CD4-positive, alpha-beta memory T cell (primary cell): ENCODE measurements at regions not wholly inside any gene's neighbourhood (a gene's known extent, or its start where the extent isn't known, plus 50 kb on each side); places are given as distances from the start of the nearest gene placed in this dataset.
"Not testable (repeated sequence)": the region's sequence is repeated elsewhere in the genome, so short reads cannot be mapped to it uniquely, and the experiment has no call there.

Experiments
- CTCF ChIA-PET: fragments of 350-600 bp; sonication (Branson Sonifier 250); formaldehyde crosslinking; loops from one replicate; lab custom pipeline; 2021; ENCODE audit warnings: inconsistent platforms; ENCODE audit not compliant: partially characterized antibody; lab: Charles Lee
- POLR2A ChIA-PET: fragments of 350-600 bp; sonication (Branson Sonifier 250); formaldehyde crosslinking; loops from one replicate; lab custom pipeline; 2021; ENCODE audit not compliant: partially characterized antibody; lab: Charles Lee
- DNase-seq, 5 donors: peaks; one replicate each; pipeline versions ENCODE4 v3.0.0 to v3.0.0-alpha.2; 2020 to 2022; ENCODE audit warnings: mixed read lengths in 1 of 5
- H3K27ac ChIP-seq: one replicate; pipeline ENCODE4 v1.7.0; 2013; ENCODE audit warnings: low read depth, low read length
- H3K27me3 ChIP-seq: 2 replicates; pipeline ENCODE4 v1.7.0; 2013; ENCODE audit warnings: mild to moderate bottlenecking, low read length, moderate library complexity; ENCODE audit not compliant: insufficient read depth
- H3K36me3 ChIP-seq: 2 replicates; pipeline ENCODE4 v1.7.0; 2013; ENCODE audit warnings: mild to moderate bottlenecking, low read length, moderate library complexity; ENCODE audit not compliant: insufficient read depth
- H3K4me1 ChIP-seq: 2 replicates; pipeline ENCODE4 v1.7.0; 2013; ENCODE audit warnings: mild to moderate bottlenecking, low read length, moderate library complexity; ENCODE audit not compliant: insufficient read depth
- H3K4me3 ChIP-seq, 2 donors: one replicate each; pipeline ENCODE4 v1.7.0; 2013; ENCODE audit warnings: low read length in 2 of 2, mild to moderate bottlenecking in 1 of 2
- H3K9me3 ChIP-seq, 2 donors: one replicate each; pipeline ENCODE4 v1.7.0; 2013; ENCODE audit warnings: low read length in 2 of 2, control low read depth in 1 of 2; ENCODE audit not compliant: control insufficient read depth in 1 of 2
- H3K27ac Mint-ChIP-seq, 7 donors: one replicate each; pipeline ENCODE4 v1.8.0; 2020 to 2021; ENCODE audit warnings: mixed read lengths in 7 of 7, mild to moderate bottlenecking in 6 of 7, inconsistent platforms in 3 of 7, moderate library complexity in 3 of 7
- H3K27me3 Mint-ChIP-seq, 2 donors: one replicate each; pipeline ENCODE4 v1.8.0; 2020 to 2021; ENCODE audit warnings: mixed read lengths in 2 of 2
- H3K36me3 Mint-ChIP-seq, 2 donors: one replicate each; pipeline ENCODE4 v1.8.0; 2020 to 2021; ENCODE audit warnings: mixed read lengths in 2 of 2, inconsistent platforms in 1 of 2, mild to moderate bottlenecking in 1 of 2
- H3K4me1 Mint-ChIP-seq, 4 donors: one replicate each; pipeline ENCODE4 v1.8.0; 2020 to 2021; ENCODE audit warnings: mixed read lengths in 4 of 4, mild to moderate bottlenecking in 1 of 4
- H3K4me3 Mint-ChIP-seq, 8 donors: one replicate each; pipeline ENCODE4 v1.8.0; 2020 to 2021; ENCODE audit warnings: mixed read lengths in 8 of 8, mild to moderate bottlenecking in 7 of 8, moderate library complexity in 6 of 8, inconsistent platforms in 3 of 8
- H3K9me3 Mint-ChIP-seq, 8 donors: one replicate each; pipeline ENCODE4 v1.8.0; 2020 to 2021; ENCODE audit warnings: mixed read lengths in 8 of 8, mild to moderate bottlenecking in 5 of 8, inconsistent platforms in 3 of 8, moderate library complexity in 1 of 8
- intact Hi-C: fragments of 100-400 bp; cut with micrococcal nuclease; formaldehyde crosslinking; loops from one replicate; pipeline ENCODE4 v1.15.1; 2023

DNA sequence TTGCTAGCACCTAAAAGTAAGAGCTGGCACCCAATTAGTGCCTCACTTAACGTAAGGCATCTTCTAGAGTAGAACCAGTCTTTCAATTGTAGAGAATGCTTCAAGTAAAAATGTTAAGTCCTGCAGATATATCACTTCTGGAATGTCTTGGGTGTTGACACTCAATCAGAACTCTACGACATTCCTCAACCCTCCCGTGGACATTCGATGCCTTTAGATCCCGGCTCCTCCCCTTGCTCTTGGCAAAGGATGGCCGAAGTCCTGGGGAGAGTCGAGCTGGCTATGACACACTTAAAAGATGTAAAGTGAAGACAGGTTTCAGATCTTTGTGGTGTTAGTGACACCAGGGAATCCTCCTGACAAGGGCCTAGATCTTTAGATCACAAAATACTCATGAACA is 87.5 kb upstream of the ERCC6L2 start:
- Histone ChIP-seq H3K9me3 (no peaks in the 10 kb centered on the region), H3K4me1 (no peaks in the 10 kb centered on the region), H3K36me3 (no peaks in the 10 kb centered on the region), H3K4me3 (no peak overlapping the region), H3K27me3 (no peaks in the 10 kb centered on the region), H3K27ac (no peak overlapping the region)
- ChIA-PET CTCF (no interaction called here), POLR2A (no interaction called here)
- H3K36me3 Mint-ChIP-seq = no peaks in the 10 kb centered on the region
- no peak overlapping the region for H3K27ac Mint-ChIP-seq
- no peaks in the 10 kb centered on the region for H3K9me3 Mint-ChIP-seq
- DNase-seq = no peak
- H3K27me3 Mint-ChIP-seq = peaks cover 3 to 7% of the 10 kb centered on the region in 2 donors
- no peaks in the 10 kb centered on the region for H3K4me1 Mint-ChIP-seq
- intact Hi-C loops = no loop called here
- H3K4me3 Mint-ChIP-seq = no peak overlapping the region

DNA sequence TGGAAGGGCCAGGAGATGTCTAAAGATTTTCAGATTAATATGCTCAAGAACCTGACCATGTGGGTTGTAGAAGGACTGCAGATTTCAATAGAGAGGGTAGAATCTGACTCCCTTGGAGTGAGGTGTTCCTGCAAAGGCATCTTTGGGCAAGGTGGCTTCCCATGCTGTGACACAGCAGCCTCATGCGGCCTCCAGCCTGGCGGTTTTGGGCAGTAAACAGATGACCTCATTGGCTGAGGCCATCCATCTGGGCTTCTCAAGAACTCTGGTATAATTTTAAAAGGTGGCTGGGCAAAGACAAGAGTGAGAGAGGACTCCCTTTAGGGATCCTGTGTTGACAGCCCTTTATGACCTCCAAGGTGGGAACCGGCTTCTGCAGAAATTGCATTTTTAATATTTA is 90.3 kb upstream of the ERCC6L2 start:
- CTCF ChIA-PET = no interaction called here
- H3K27me3 ChIP-seq = no peaks in the 10 kb centered on the region
- no peak for DNase-seq
- no peaks in the 10 kb centered on the region for H3K4me1 ChIP-seq
- no peak overlapping the region for H3K27ac Mint-ChIP-seq
- no peaks in the 10 kb centered on the region for H3K4me1 Mint-ChIP-seq
- no peaks in the 10 kb centered on the region for H3K9me3 Mint-ChIP-seq
- no peaks in the 10 kb centered on the region for H3K36me3 Mint-ChIP-seq
- H3K9me3 ChIP-seq = no peaks in the 10 kb centered on the region
- intact Hi-C loops = no loop called here
- H3K27ac ChIP-seq = no peak overlapping the region
- POLR2A ChIA-PET = no interaction called here
- no peaks in the 10 kb centered on the region for H3K36me3 ChIP-seq
- no peak overlapping the region for H3K4me3 ChIP-seq
- peaks cover 1 to 2% of the 10 kb centered on the region in 2 donors for H3K27me3 Mint-ChIP-seq
- H3K4me3 Mint-ChIP-seq = no peak overlapping the region

DNA sequence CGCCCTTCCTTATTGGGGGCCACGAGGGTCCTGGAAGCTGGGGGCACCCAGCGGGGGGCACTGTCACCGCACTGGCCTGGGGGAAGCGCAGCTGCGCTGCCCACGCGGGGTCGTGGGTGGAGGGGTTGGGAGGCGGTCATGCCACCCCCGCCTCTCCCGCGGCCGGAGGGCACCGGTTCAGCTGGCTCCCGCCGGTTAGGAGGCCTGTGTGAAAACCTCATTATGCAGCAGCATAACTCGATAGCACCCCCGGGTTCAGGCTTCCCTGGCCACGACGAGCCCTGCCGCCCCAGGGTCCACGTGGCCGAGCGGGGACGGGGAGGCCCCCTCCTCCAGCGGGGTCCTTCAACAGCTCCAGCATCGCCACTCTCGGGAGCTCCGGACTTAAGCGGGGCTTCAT is 91.2 kb upstream of the ERCC6L2 start:
- Mint-ChIP-seq H3K27me3 (peaks cover 1% of the 10 kb centered on the region in 2 donors), H3K36me3 (no peaks in the 10 kb centered on the region), H3K9me3 (no peaks in the 10 kb centered on the region), H3K4me3 (no peak overlapping the region), H3K27ac (no peak overlapping the region), H3K4me1 (no peaks in the 10 kb centered on the region)
- ChIA-PET POLR2A (no interaction called here), CTCF (no interaction called here)
- Histone ChIP-seq H3K9me3 (no peaks in the 10 kb centered on the region), H3K4me1 (no peaks in the 10 kb centered on the region), H3K27ac (no peak overlapping the region), H3K4me3 (no peak overlapping the region), H3K36me3 (no peaks in the 10 kb centered on the region), H3K27me3 (no peaks in the 10 kb centered on the region)
- intact Hi-C loops = no loop called here
- no peak for DNase-seq

DNA sequence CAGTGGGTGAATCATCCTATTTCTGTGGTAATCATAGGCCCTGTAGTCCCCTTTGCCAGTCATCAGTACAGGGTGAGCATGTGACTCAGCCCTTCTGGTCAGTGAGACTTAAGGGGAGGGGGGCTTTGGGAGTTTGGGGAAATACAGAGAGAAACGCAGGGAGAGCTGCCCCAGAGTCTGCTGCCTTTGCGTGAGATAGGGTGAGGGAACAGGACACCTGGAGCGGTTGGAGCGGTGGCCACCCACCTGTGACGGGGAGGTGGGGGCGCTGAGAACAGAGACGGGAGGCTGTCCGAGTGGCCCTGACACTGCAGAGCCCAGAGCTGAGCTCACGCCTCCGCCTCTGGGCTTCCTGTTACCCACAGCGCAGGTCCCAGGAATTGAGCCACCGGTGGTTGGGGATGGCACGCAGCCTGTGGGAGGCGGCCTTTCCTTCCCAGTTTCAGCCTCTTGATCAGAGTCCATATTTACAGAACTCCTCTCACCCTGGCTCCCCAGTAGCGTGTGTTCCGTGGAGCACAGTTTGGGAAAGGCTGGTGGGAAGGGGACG is 92.0 kb upstream of the ERCC6L2 start:
- no peak overlapping the region for H3K4me3 ChIP-seq
- no peak overlapping the region for H3K4me3 Mint-ChIP-seq
- no peaks in the 10 kb centered on the region for H3K27me3 ChIP-seq
- H3K4me1 ChIP-seq = no peaks in the 10 kb centered on the region
- CTCF ChIA-PET = no interaction called here
- intact Hi-C loops = no loop called here
- no peaks in the 10 kb centered on the region for H3K9me3 Mint-ChIP-seq
- no peaks in the 10 kb centered on the region for H3K4me1 Mint-ChIP-seq
- DNase-seq = no peak
- peaks cover 0 to 1% of the 10 kb centered on the region in 2 donors for H3K27me3 Mint-ChIP-seq
- no peaks in the 10 kb centered on the region for H3K36me3 Mint-ChIP-seq
- H3K9me3 ChIP-seq = no peaks in the 10 kb centered on the region
- no peak overlapping the region for H3K27ac ChIP-seq
- H3K36me3 ChIP-seq = no peaks in the 10 kb centered on the region
- POLR2A ChIA-PET = no interaction called here
- H3K27ac Mint-ChIP-seq = no peak overlapping the region

DNA sequence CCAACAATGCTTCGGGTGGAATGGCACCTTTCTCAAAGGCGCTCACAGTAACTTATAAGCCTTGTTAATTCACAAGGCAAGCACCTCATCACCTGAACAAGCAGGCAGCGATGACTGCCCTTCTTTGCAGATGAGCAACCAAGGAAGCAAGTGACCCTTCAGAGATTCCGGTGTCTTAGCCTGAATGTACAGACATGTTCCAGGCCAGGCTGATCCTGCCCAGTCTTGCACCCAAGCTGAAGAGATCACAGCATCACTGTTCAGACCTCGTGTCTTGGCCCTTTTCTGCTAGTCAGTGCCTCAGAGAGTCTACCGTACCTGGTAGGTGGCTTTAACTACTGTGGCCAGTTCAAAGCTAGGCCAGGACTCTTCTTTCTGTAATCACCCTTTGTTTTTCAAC is 94.7 kb upstream of the ERCC6L2 start:
- H3K36me3 ChIP-seq = no peaks in the 10 kb centered on the region
- no peaks in the 10 kb centered on the region for H3K4me1 Mint-ChIP-seq
- no peak for DNase-seq
- no peak overlapping the region for H3K27ac Mint-ChIP-seq
- H3K4me1 ChIP-seq = no peaks in the 10 kb centered on the region
- peaks cover 0 to 3% (median 0%) of the 10 kb centered on the region in 8 donors for H3K9me3 Mint-ChIP-seq
- ChIA-PET POLR2A (no interaction called here), CTCF (no interaction called here)
- no peaks in the 10 kb centered on the region for H3K9me3 ChIP-seq
- no peaks in the 10 kb centered on the region for H3K27me3 Mint-ChIP-seq
- H3K27me3 ChIP-seq = no peaks in the 10 kb centered on the region
- no peaks in the 10 kb centered on the region for H3K36me3 Mint-ChIP-seq
- H3K4me3 Mint-ChIP-seq = no peak overlapping the region
- no peak overlapping the region for H3K27ac ChIP-seq
- intact Hi-C loops = no loop called here
- H3K4me3 ChIP-seq = no peak overlapping the region

DNA sequence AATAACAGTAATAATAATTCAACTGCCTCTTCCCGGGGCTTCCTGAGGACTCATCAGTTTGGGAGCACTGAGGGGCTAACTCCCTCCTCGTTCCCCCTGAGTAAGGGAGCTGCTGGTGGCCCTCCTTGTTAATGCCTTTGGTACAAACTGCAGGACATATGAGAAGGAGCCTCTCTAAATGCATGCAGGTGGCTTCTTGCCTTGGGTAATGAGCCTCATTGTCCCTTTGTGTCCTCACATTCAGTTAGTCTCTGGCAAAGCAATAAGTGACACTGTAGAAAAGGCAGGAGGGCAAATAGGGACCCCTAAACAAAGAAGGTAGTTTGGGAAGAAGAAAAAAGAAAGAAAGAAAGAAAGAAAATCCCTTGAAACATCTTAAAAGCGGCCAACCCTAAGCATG is 95.4 kb upstream of the ERCC6L2 start:
- Histone ChIP-seq H3K27me3 (no peaks in the 10 kb centered on the region), H3K27ac (no peak overlapping the region), H3K4me1 (no peaks in the 10 kb centered on the region), H3K9me3 (no peaks in the 10 kb centered on the region), H3K4me3 (no peak overlapping the region), H3K36me3 (no peaks in the 10 kb centered on the region)
- Mint-ChIP-seq H3K36me3 (no peaks in the 10 kb centered on the region), H3K4me3 (no peak overlapping the region), H3K27me3 (no peaks in the 10 kb centered on the region), H3K4me1 (no peaks in the 10 kb centered on the region), H3K9me3 (peaks cover 0 to 3% (median 0%) of the 10 kb centered on the region in 8 donors), H3K27ac (no peak overlapping the region)
- intact Hi-C loops = no loop called here
- CTCF ChIA-PET = no interaction called here
- POLR2A ChIA-PET = no interaction called here
- no peak for DNase-seq

DNA sequence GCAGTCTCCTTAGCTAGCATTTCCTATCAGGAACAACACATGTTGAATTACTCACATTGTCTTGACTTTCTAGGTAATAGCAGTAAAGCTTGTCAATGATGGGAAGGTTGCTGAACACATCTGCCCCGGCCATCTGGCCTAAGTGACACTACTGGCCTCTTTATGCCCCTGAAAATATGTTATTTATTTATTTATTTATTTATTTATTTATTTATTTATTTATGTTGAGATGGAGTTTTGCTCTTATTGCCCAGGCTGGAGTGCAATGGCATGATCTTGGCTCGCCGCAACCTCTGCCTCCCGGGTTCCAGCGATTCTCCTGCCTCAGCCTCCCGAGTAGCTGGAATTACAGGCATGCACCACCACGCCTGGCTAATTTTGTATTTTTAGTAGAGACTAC is 95.9 kb upstream of the ERCC6L2 start:
- H3K4me3 Mint-ChIP-seq, H3K9me3 Mint-ChIP-seq, H3K9me3 ChIP-seq, intact Hi-C loops, DNase-seq, H3K27me3 Mint-ChIP-seq, H3K36me3 Mint-ChIP-seq, CTCF ChIA-PET, H3K36me3 ChIP-seq, H3K4me1 ChIP-seq, H3K27me3 ChIP-seq, H3K4me3 ChIP-seq, H3K27ac Mint-ChIP-seq, POLR2A ChIA-PET, H3K4me1 Mint-ChIP-seq, H3K27ac ChIP-seq: not testable (repeated sequence)

DNA sequence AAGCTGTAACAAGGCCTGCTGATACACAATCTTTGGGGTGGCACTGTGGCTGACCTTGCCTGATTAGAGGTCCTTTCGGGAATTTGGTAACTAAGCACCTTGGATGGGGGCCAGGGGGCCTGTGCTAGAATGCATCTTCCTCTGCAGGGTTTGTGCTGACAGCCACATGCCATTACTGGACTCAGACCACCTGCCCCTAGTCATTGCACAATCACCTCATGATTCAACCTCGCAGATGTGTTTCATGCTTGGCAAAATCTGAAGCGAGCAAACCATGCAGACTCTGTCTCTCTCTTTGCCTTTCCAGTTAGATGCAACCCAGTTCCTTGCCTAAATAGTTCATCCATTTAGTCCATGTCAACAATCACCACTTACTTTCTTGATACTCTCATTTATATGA is 96.5 kb upstream of the ERCC6L2 start:
- Mint-ChIP-seq H3K27ac (no peak overlapping the region), H3K9me3 (peaks cover 0 to 3% (median 0%) of the 10 kb centered on the region in 8 donors), H3K27me3 (peaks cover 0 to 3% of the 10 kb centered on the region in 2 donors), H3K36me3 (no peaks in the 10 kb centered on the region), H3K4me3 (no peak overlapping the region), H3K4me1 (no peaks in the 10 kb centered on the region)
- DNase-seq = no peak
- POLR2A ChIA-PET = no interaction called here
- CTCF ChIA-PET = no interaction called here
- Histone ChIP-seq H3K27ac (no peak overlapping the region), H3K27me3 (no peaks in the 10 kb centered on the region), H3K4me1 (no peaks in the 10 kb centered on the region), H3K4me3 (no peak overlapping the region), H3K36me3 (no peaks in the 10 kb centered on the region), H3K9me3 (no peaks in the 10 kb centered on the region)
- intact Hi-C loops = no loop called here
